HCT116 (cell line): ENCODE measurements at regions not wholly inside any gene's neighbourhood (a gene's known extent, or its start where the extent isn't known, plus 50 kb on each side); places are given as distances from the start of the nearest gene placed in this dataset.

Experiments
- ATAC-seq: fragments of 200-7000 bp; cut with Tn5 transposase; 2 replicates; pipeline ENCODE4 v1.9.1; 2020; ENCODE audit warnings: mild to moderate bottlenecking, moderate library complexity
- BruUV-seq: library from RNA; stranded (reverse); fragments of 400-500 nt; replicated peaks from 2 replicates; lab custom pipeline; 2021; lab: Mats Ljungman, UMichigan
- CTCF ChIA-PET: fragments of 300-600 bp; sonication (Branson Sonifier 250); formaldehyde crosslinking; loops from one replicate; lab custom pipeline; 2021; ENCODE audit warnings: antibody characterized with exemption; lab: Charles Lee
- POLR2A ChIA-PET: fragments of 300-600, 350-600 bp; sonication (Branson Sonifier 250); formaldehyde crosslinking; loops from one replicate; lab custom pipeline; 2021; ENCODE audit warnings: antibody characterized with exemption; lab: Charles Lee
- RAD21 ChIA-PET, 2 experiments: fragments of 300-600 bp; sonication (Branson Sonifier 250); formaldehyde crosslinking; loops; one replicate each; lab custom pipeline; 2023; ENCODE audit warnings: low total read pairs in 2 of 2; ENCODE audit not compliant: uncharacterized antibody in 2 of 2, unreplicated experiment in 2 of 2, low non-redundant PET in 1 of 2; lab: Charles Lee
- DNase-seq: peaks from one replicate; pipeline ENCODE4 v3.0.0-alpha.2; 2010; ENCODE audit warnings: low read depth, low spot score
- H2AFZ ChIP-seq: fragments of 200-600 bp; shearing (Covaris generic), sonication (generic); 2 replicates; pipeline ENCODE4 v1.6.1; 2017; ENCODE audit warnings: low read depth, mixed run types, mixed read lengths, antibody characterized with exemption, low read length; ENCODE audit not compliant: poor library complexity, severe bottlenecking
- H3K27ac ChIP-seq: 2 replicates; pipeline ENCODE4 v1.5.1; 2012; ENCODE audit warnings: low read depth, low read length
- H3K27me3 ChIP-seq: fragments of 200-600 bp; sonication (generic); 2 replicates; pipeline ENCODE4 v1.6.1; 2016; ENCODE audit warnings: mixed run types, low read length, mixed read lengths; ENCODE audit not compliant: insufficient read depth
- H3K36me3 ChIP-seq, 2 experiments: fragments of 200-500 bp in 1 of 2; fragments of 200-600 bp in 1 of 2; sonication (Bioruptor generic) in 1 of 2; sonication (generic) in 1 of 2; 2 replicates each; pipeline versions ENCODE4 v1.5.1 to v1.6.1; 2014 to 2016; ENCODE audit warnings: low read length in 2 of 2, inconsistent platforms in 1 of 2, mixed read lengths in 1 of 2, mixed run types in 1 of 2; ENCODE audit not compliant: insufficient read depth in 2 of 2, control insufficient read depth in 1 of 2
- H3K4me1 ChIP-seq, 2 experiments: fragments of 200-600 bp in 1 of 2; sonication (generic) in 1 of 2; 2 replicates each; pipeline versions ENCODE4 v1.5.1 to v1.6.1; 2012 to 2017; ENCODE audit warnings: low read length in 2 of 2, inconsistent platforms in 1 of 2, mild to moderate bottlenecking in 1 of 2, mixed read lengths in 1 of 2, mixed run types in 1 of 2, moderate library complexity in 1 of 2; ENCODE audit not compliant: insufficient read depth in 2 of 2, control insufficient read depth in 1 of 2
- H3K4me2 ChIP-seq: fragments of 200-600 bp; sonication (generic); 2 replicates; pipeline ENCODE4 v1.6.1; 2017; ENCODE audit warnings: mixed run types, low read length, mixed read lengths
- H3K4me3 ChIP-seq, 2 experiments: fragments of 200-600 bp in 1 of 2; sonication (generic) in 1 of 2; replicated peaks in 1 of 2; 2 replicates each; pipeline ENCODE4 v1.5.1; 2011 to 2016; ENCODE audit warnings: low read length in 2 of 2, control low read depth in 1 of 2, low read depth in 1 of 2, mild to moderate bottlenecking in 1 of 2, mixed read lengths in 1 of 2, mixed run types in 1 of 2
- H3K79me2 ChIP-seq: fragments of 200-600 bp; sonication (generic); 2 replicates; pipeline ENCODE4 v1.6.1; 2017; ENCODE audit warnings: mild to moderate bottlenecking, mixed run types, low read length, moderate library complexity, mixed read lengths; ENCODE audit not compliant: insufficient read depth
- H3K9ac ChIP-seq: fragments of 200-600 bp; sonication (generic); 2 replicates; pipeline ENCODE4 v1.6.1; 2016; ENCODE audit warnings: low read length, mixed read lengths
- H3K9me2 ChIP-seq: fragments of 200-600 bp; sonication (generic), shearing (Covaris generic); 2 replicates; pipeline ENCODE4 v1.6.1; 2017; ENCODE audit warnings: mixed run types, mild to moderate bottlenecking, moderate library complexity; ENCODE audit not compliant: insufficient read depth
- H3K9me3 ChIP-seq, 2 experiments: fragments of 200-500 bp in 1 of 2; fragments of 200-600 bp in 1 of 2; sonication (Bioruptor generic) in 1 of 2; sonication (generic) in 1 of 2; 2 replicates each; pipeline ENCODE4 v1.6.1; 2014 to 2017; ENCODE audit warnings: low read length in 2 of 2, mixed read lengths in 2 of 2, inconsistent platforms in 1 of 2, low read depth in 1 of 2, mild to moderate bottlenecking in 1 of 2, mixed run types in 1 of 2, moderate library complexity in 1 of 2; ENCODE audit not compliant: control insufficient read depth in 1 of 2, insufficient read depth in 1 of 2
- H4K20me1 ChIP-seq: fragments of 200-600 bp; sonication (generic), shearing (Covaris generic); 2 replicates; pipeline ENCODE4 v1.6.1; 2017; ENCODE audit warnings: mixed run types, mild to moderate bottlenecking, moderate library complexity; ENCODE audit not compliant: insufficient read depth
- ATF3 ChIP-seq: IDR thresholded peaks from 2 replicates; pipeline ENCODE4 v1.6.1; 2012
- CBX3 ChIP-seq: IDR thresholded peaks from 2 replicates; pipeline ENCODE4 v1.6.1; 2012; ENCODE audit warnings: low read depth
- CEBPB ChIP-seq: IDR thresholded peaks from 2 replicates; pipeline ENCODE4 v1.6.1; 2012; ENCODE audit warnings: low read depth
- ELF1 ChIP-seq: IDR thresholded peaks from 2 replicates; pipeline ENCODE4 v1.6.1; 2012; ENCODE audit warnings: low read depth, borderline replicate concordance
- EZH2phosphoT487 ChIP-seq: fragments of 200-600 bp; IDR thresholded peaks from 2 replicates; pipeline ENCODE4 v1.6.1; 2018; ENCODE audit warnings: antibody characterized with exemption, borderline replicate concordance
- FOSL1 ChIP-seq: IDR thresholded peaks from 2 replicates; pipeline ENCODE4 v1.6.1; 2012; ENCODE audit warnings: low read depth
- JUND ChIP-seq: IDR thresholded peaks from 2 replicates; pipeline ENCODE4 v1.6.1; 2012
- POLR2A ChIP-seq: IDR thresholded peaks from 2 replicates; pipeline ENCODE4 v1.7.0; 2011; ENCODE audit warnings: borderline replicate concordance; ENCODE audit not compliant: insufficient read depth, insufficient read length; ENCODE audit errors: extremely low read depth
- POLR2AphosphoS5 ChIP-seq: IDR thresholded peaks from 2 replicates; pipeline ENCODE4 v1.6.1; 2011; ENCODE audit warnings: mild to moderate bottlenecking, low read depth, low read length, moderate library complexity
- RAD21 ChIP-seq: IDR thresholded peaks from 2 replicates; pipeline ENCODE4 v1.6.1; 2012; ENCODE audit warnings: low read depth, mild to moderate bottlenecking
- REST ChIP-seq: IDR thresholded peaks from 2 replicates; pipeline ENCODE4 v1.6.1; 2012; ENCODE audit warnings: low read depth
- SIN3A ChIP-seq: IDR thresholded peaks from 2 replicates; pipeline ENCODE4 v1.6.1; 2012; ENCODE audit warnings: low read depth
- YY1 ChIP-seq: IDR thresholded peaks from 2 replicates; pipeline ENCODE4 v1.6.1; 2011; ENCODE audit warnings: low read length, low read depth, moderate library complexity, mild to moderate bottlenecking; ENCODE audit not compliant: insufficient replicate concordance; ENCODE audit errors: extremely low read depth
- ZBTB33 ChIP-seq: IDR thresholded peaks from 2 replicates; pipeline ENCODE4 v1.6.1; 2011; ENCODE audit warnings: mild to moderate bottlenecking, low read length, moderate library complexity; ENCODE audit not compliant: insufficient replicate concordance; ENCODE audit errors: extremely low read depth
- ZFX ChIP-seq: fragments of 450-650 bp; IDR thresholded peaks from 2 replicates; pipeline ENCODE4 v1.6.1; 2017
- intact Hi-C: fragments of 100-400 bp; cut with micrococcal nuclease; formaldehyde crosslinking; loops from 2 replicates; pipeline ENCODE4 v1.10.0; 2022

GRCh38 chr12:128009108-128009507 lies 257.9 kb upstream of the TMEM132C start:
- Histone ChIP-seq H2AFZ (no peak overlapping the region), H3K79me2 (no peaks in the 10 kb centered on the region), H3K27me3 (no peaks in the 10 kb centered on the region), H3K9me2 (no peaks in the 10 kb centered on the region), H3K36me3 (no peaks in the 10 kb centered on the region), H3K9me3 (peaks cover 11 to 18% of the 10 kb centered on the region in 2 experiments; a peak in 3 of 4 replicates), H3K9ac (no peak overlapping the region), H3K4me3 (no peak overlapping the region), H3K4me1 (no peaks in the 10 kb centered on the region), H4K20me1 (no peaks in the 10 kb centered on the region), H3K27ac (no peak overlapping the region), H3K4me2 (no peak overlapping the region)
- POLR2A ChIA-PET: no interaction called here
- CTCF ChIA-PET: no interaction called here
- TF ChIP-seq RAD21 (no peak), ZFX (no peak), ATF3 (no peak), SIN3A (no peak), POLR2A (no peak), REST (no peak)
- DNase-seq: no peak
- BruUV-seq: no TSS peak
- RAD21 ChIA-PET: no interaction called here
- intact Hi-C loops: no loop called here
- no peak for ATAC-seq

GRCh38 chr12:128012110-128012509 lies 254.9 kb upstream of the TMEM132C start:
- H3K4me2 ChIP-seq: no peak overlapping the region
- no peaks in the 10 kb centered on the region for H3K79me2 ChIP-seq
- no peaks in the 10 kb centered on the region for H3K27me3 ChIP-seq
- peaks cover 7 to 15% of the 10 kb centered on the region in 2 experiments; a peak in 3 of 4 replicates for H3K9me3 ChIP-seq
- no TSS peak for BruUV-seq
- POLR2A ChIA-PET: no interaction called here
- DNase-seq: no peak
- H3K4me1 ChIP-seq: no peaks in the 10 kb centered on the region
- RAD21 ChIA-PET: no interaction called here
- intact Hi-C loops: no loop called here
- no peaks in the 10 kb centered on the region for H3K9me2 ChIP-seq
- no peak overlapping the region for H3K4me3 ChIP-seq
- no peak for ATAC-seq
- CTCF ChIA-PET: no interaction called here
- H3K36me3 ChIP-seq: no peaks in the 10 kb centered on the region
- no peak overlapping the region for H3K27ac ChIP-seq
- H2AFZ ChIP-seq: no peak overlapping the region
- no peak overlapping the region for H3K9ac ChIP-seq
- no peaks in the 10 kb centered on the region for H4K20me1 ChIP-seq
- no peak for TF ChIP-seq ATF3
- TF ChIP-seq RAD21: no peak
- TF ChIP-seq ZBTB33: no peak
- no peak for TF ChIP-seq CEBPB
- no peak for TF ChIP-seq ELF1
- no peak for TF ChIP-seq YY1
- no peak for TF ChIP-seq POLR2AphosphoS5
- no peak for TF ChIP-seq JUND
- no peak for TF ChIP-seq FOSL1
- no peak for TF ChIP-seq EZH2phosphoT487
- TF ChIP-seq CBX3: no peak
